ENCODE measurements at regions not wholly inside any gene's neighbourhood (a gene's known extent, or its start where the extent isn't known, plus 50 kb on each side); places are given as distances from the start of the nearest gene placed in this dataset.

DNA sequence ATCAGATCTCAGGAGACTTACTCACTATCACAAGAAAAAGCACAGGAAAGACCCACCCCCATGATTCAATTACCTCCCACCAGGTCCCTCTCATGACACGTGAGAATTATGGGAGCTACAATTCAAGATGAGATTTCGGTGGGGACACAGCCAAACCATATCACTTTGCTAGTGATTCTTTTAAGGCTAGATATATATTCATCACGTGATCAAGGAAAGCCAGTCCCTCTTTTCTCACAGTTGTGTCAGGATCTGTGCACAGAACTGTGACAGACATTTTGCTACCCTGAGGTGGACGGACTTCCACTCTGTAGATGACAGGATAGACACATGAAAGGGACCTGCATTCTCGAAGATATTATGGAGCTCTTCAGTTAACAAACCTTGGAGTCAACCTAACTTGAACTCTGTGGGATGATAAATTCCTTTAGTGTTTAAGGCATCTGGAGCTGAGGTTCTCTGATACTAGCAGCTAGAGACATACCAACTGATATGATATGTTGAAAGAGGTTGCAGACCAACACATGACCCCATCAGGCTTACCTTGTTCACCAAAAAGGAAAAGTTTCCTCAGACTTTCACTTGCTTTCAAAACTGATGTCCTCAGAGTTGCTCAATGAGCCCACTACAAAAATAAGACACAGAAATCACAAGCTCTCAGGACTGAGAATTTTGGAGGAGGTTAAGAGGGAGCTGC, 66.3 kb upstream of the SCG2 start:
- CTCF ChIA-PET: no interaction called here
- no peak for DNase-seq

DNA sequence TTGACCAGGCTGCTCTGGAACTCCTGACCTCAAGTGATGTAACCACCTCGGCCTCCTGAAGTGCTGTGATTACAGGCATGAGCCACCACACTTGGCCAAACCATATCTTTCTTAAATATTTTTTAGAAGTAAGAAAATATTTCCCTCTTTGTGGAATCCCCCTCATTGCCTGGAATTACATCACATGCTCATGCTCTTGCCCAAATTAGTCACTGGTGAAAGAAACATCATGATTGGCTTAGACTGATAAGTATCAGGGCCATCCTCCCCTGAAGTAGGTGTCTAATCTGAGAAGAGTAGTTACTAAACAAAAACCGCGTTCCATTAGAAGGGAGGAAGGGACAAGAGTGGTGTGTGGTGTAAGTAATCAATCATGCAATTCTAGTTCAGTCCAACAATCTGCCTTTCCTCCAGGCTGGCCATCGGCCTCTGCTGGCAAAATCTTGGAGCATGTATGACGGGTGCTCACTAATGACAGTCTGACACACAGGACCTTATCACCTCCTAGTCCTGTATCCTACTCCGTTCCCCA, 52.3 kb upstream of the SCG2 start:
- CTCF ChIA-PET: interaction anchor here (1.1 kb wide), 1 partner anchor 10 kb away, joined by 3 read pairs; no protein-coding TSS in a partner anchor
- Mint-ChIP-seq H3K27me3 (ENCODE audit: low read depth) (peaks cover 5% of the 10 kb centered on the region), H3K36me3 (ENCODE audit: low read depth) (no peaks in the 10 kb centered on the region), H3K27ac (no peak overlapping the region), H3K4me1 (ENCODE audit: low read depth) (no peaks in the 10 kb centered on the region), H3K9me3 (ENCODE audit: insufficient read depth) (no peaks in the 10 kb centered on the region), H3K4me3 (no peak overlapping the region)
- no peak for ATAC-seq
- no peak for DNase-seq
- POLR2A ChIA-PET: no interaction called here

More for the DNA sequence above, 66.3 kb upstream of the SCG2 start:
- H3K36me3 Mint-ChIP-seq (ENCODE audit: low read depth): no peaks in the 10 kb centered on the region
- ATAC-seq: no peak
- H3K9me3 Mint-ChIP-seq (ENCODE audit: insufficient read depth): no peaks in the 10 kb centered on the region
- peaks cover 2% of the 10 kb centered on the region for H3K27me3 Mint-ChIP-seq (ENCODE audit: low read depth)
- POLR2A ChIA-PET: no interaction called here
- H3K4me1 Mint-ChIP-seq (ENCODE audit: low read depth): no peaks in the 10 kb centered on the region
- no peak overlapping the region for H3K4me3 Mint-ChIP-seq
- H3K27ac Mint-ChIP-seq: no peak overlapping the region

GRCh38 chr2:223652902-223653301, 50.7 kb upstream of the SCG2 start:
- no peaks in the 10 kb centered on the region for H3K36me3 Mint-ChIP-seq (ENCODE audit: low read depth)
- ATAC-seq (no peak), DNase-seq (no peak)
- no peak overlapping the region for H3K27ac Mint-ChIP-seq
- CTCF ChIA-PET: no interaction called here
- no peaks in the 10 kb centered on the region for H3K9me3 Mint-ChIP-seq (ENCODE audit: insufficient read depth)
- POLR2A ChIA-PET: no interaction called here
- H3K4me3 Mint-ChIP-seq: no peak overlapping the region
- H3K27me3 Mint-ChIP-seq (ENCODE audit: low read depth): peaks cover 1% of the 10 kb centered on the region
- peaks cover under 1% of the 10 kb centered on the region for H3K4me1 Mint-ChIP-seq (ENCODE audit: low read depth)

DNA sequence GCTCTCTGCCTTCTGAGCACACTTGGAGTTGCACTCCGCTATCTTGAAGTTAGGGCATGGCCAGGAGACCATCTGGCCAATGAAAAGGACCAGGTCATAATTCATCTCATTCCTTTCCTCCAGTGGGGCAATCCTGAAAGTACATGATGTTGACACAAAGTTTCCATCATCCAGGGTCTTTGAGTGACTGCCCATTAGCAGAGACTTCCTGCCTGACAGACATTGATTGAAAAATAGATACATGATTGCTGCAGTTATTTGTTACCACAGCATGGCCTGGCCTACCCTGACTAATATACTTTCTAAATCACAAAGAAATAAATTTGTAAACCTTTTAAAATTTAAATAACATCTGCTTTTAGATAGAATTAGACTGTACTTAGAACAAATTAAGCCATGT, 50.0 kb upstream of the SCG2 start:
- H3K27me3 Mint-ChIP-seq (ENCODE audit: low read depth): peaks cover 1% of the 10 kb centered on the region
- ATAC-seq: no peak
- no peaks in the 10 kb centered on the region for H3K36me3 Mint-ChIP-seq (ENCODE audit: low read depth)
- ChIA-PET CTCF (no interaction called here), POLR2A (no interaction called here)
- H3K27ac Mint-ChIP-seq: no peak overlapping the region
- no peak overlapping the region for H3K4me3 Mint-ChIP-seq
- no peak for DNase-seq
- H3K4me1 Mint-ChIP-seq (ENCODE audit: low read depth): peaks cover 6% of the 10 kb centered on the region
- no peaks in the 10 kb centered on the region for H3K9me3 Mint-ChIP-seq (ENCODE audit: insufficient read depth)

Measured in activated CD8-positive, alpha-beta T cell treated with anti-CD3 and anti-CD28 coated beads, Interleukin-2, amount 10 ng/mL, durations not matched to agents 7 days and 5 days (primary cell).